OCI-LY1 (cell line): ENCODE measurements at regions not wholly inside any gene's neighbourhood (a gene's known extent, or its start where the extent isn't known, plus 50 kb on each side); places are given as distances from the start of the nearest gene placed in this dataset.
"Not testable (repeated sequence)": the region's sequence is repeated elsewhere in the genome, so short reads cannot be mapped to it uniquely, and the experiment has no call there.

ENCODE experiments used
- H2AFZ ChIP-seq: fragments of 200-600 bp; sonication (generic), shearing (Covaris generic); 2 replicates; pipeline ENCODE4 v1.6.0; 2014; ENCODE audit warnings: antibody characterized with exemption, mild to moderate bottlenecking, low read length
- H3F3A ChIP-seq: fragments of 200-600 bp; sonication (generic), shearing (Covaris generic); 2 replicates; pipeline ENCODE4 v1.6.0; 2014; ENCODE audit warnings: mild to moderate bottlenecking, antibody characterized with exemption, low read length, moderate library complexity; ENCODE audit not compliant: insufficient read depth
- H3K27ac ChIP-seq: fragments of 200-600 bp; sonication (generic); 2 replicates; pipeline ENCODE4 v1.5.1; 2014; ENCODE audit warnings: low read length, mixed run types, mild to moderate bottlenecking, low read depth; ENCODE audit not compliant: poor library complexity, severe bottlenecking
- H3K27me3 ChIP-seq: fragments of 200-600 bp; sonication (generic); 2 replicates; pipeline ENCODE4 v1.6.0; 2014; ENCODE audit warnings: antibody characterized with exemption, mild to moderate bottlenecking, low read length, moderate library complexity; ENCODE audit not compliant: insufficient read depth
- H3K36me3 ChIP-seq: fragments of 200-600 bp; sonication (generic); 2 replicates; pipeline ENCODE4 v1.6.1; 2014; ENCODE audit warnings: mild to moderate bottlenecking, antibody characterized with exemption, low read length, moderate library complexity, mixed read lengths; ENCODE audit not compliant: insufficient read depth
- H3K4me1 ChIP-seq: fragments of 200-600 bp; sonication (generic); 2 replicates; pipeline ENCODE4 v1.5.1; 2014; ENCODE audit warnings: mild to moderate bottlenecking, low read length, moderate library complexity; ENCODE audit not compliant: insufficient read depth, severe bottlenecking
- H3K4me2 ChIP-seq: fragments of 200-600 bp; sonication (generic), shearing (Covaris generic); 2 replicates; pipeline ENCODE4 v1.6.1; 2014; ENCODE audit warnings: low read length
- H3K4me3 ChIP-seq: fragments of 200-600 bp; sonication (generic); 2 replicates; pipeline ENCODE4 v1.5.1; 2014; ENCODE audit warnings: low read length, low read depth, mild to moderate bottlenecking, mixed read lengths; ENCODE audit not compliant: poor library complexity, severe bottlenecking
- H3K79me2 ChIP-seq: fragments of 200-600 bp; shearing (Covaris generic); 2 replicates; pipeline ENCODE4 v1.6.1; 2016; ENCODE audit warnings: mixed run types, low read length, mixed read lengths; ENCODE audit not compliant: insufficient read depth
- H3K9ac ChIP-seq: fragments of 200-600 bp; sonication (generic), shearing (Covaris generic); 2 replicates; pipeline ENCODE4 v1.6.1; 2014; ENCODE audit warnings: mild to moderate bottlenecking, low read length, mixed read lengths
- H3K9me2 ChIP-seq: fragments of 200-600 bp; sonication (generic), shearing (Covaris generic); 2 replicates; pipeline ENCODE4 v1.6.1; 2014; ENCODE audit warnings: low read depth, mild to moderate bottlenecking, low read length, mixed read lengths
- H3K9me3 ChIP-seq: fragments of 200-600 bp; shearing (Covaris generic); 2 replicates; pipeline ENCODE4 v1.6.1; 2014; ENCODE audit warnings: low read length, mixed read lengths
- H4K20me1 ChIP-seq: fragments of 200-600 bp; sonication (generic), shearing (Covaris generic); 2 replicates; pipeline ENCODE4 v1.6.0; 2016; ENCODE audit warnings: mild to moderate bottlenecking, low read length; ENCODE audit not compliant: insufficient read depth
- EZH2 ChIP-seq: fragments of 200-600 bp; sonication (generic), shearing (Covaris generic); IDR thresholded peaks from 2 replicates; pipeline ENCODE4 v1.8.0; 2017; ENCODE audit warnings: borderline replicate concordance, mixed run types, mild to moderate bottlenecking, antibody characterized with exemption, low read length, moderate library complexity, mixed read lengths
- TF ChIP-seq, protein P1 (sequence below): fragments of 200-600 bp; sonication (generic), shearing (Covaris generic); IDR thresholded peaks from 2 replicates; pipeline ENCODE4 v1.5.1; 2017; ENCODE audit warnings: mild to moderate bottlenecking, antibody characterized with exemption, low read length, moderate library complexity, mixed read lengths

DNA sequence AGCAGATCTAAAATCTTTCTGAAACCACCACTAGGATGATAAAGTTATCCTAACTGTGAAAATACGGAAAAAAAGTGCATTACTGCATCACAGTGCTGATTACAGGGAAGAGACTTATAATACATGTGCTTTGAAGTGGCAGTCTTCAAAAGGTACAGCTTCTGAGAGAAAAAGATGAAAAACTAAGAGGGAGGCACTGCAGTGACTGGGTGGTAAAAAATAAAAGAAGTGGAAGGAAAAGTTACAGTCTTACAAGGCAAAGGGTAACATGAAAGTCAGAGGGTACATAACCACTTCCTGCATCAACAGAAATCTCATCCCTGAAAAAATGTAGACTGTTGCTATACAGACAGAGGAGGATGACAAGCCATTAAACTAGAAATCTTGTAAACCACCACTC, 465.3 kb downstream of the ACTR3B start:
- Histone ChIP-seq H3F3A (no peaks in the 10 kb centered on the region), H4K20me1 (no peaks in the 10 kb centered on the region), H3K9ac (no peak overlapping the region), H3K9me2 (no peaks in the 10 kb centered on the region), H3K79me2 (no peaks in the 10 kb centered on the region), H3K27me3 (no peaks in the 10 kb centered on the region), H3K4me3 (no peak overlapping the region), H3K27ac (no peak overlapping the region), H2AFZ (no peak overlapping the region), H3K9me3 (peaks cover 3% of the 10 kb centered on the region; the same call in 1 of the 2 replicates), H3K4me2 (no peak overlapping the region), H3K36me3 (no peaks in the 10 kb centered on the region), H3K4me1 (no peaks in the 10 kb centered on the region)
- TF ChIP-seq, protein P1, sequence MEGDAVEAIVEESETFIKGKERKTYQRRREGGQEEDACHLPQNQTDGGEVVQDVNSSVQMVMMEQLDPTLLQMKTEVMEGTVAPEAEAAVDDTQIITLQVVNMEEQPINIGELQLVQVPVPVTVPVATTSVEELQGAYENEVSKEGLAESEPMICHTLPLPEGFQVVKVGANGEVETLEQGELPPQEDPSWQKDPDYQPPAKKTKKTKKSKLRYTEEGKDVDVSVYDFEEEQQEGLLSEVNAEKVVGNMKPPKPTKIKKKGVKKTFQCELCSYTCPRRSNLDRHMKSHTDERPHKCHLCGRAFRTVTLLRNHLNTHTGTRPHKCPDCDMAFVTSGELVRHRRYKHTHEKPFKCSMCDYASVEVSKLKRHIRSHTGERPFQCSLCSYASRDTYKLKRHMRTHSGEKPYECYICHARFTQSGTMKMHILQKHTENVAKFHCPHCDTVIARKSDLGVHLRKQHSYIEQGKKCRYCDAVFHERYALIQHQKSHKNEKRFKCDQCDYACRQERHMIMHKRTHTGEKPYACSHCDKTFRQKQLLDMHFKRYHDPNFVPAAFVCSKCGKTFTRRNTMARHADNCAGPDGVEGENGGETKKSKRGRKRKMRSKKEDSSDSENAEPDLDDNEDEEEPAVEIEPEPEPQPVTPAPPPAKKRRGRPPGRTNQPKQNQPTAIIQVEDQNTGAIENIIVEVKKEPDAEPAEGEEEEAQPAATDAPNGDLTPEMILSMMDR: no peak
- no peak for TF ChIP-seq EZH2

DNA sequence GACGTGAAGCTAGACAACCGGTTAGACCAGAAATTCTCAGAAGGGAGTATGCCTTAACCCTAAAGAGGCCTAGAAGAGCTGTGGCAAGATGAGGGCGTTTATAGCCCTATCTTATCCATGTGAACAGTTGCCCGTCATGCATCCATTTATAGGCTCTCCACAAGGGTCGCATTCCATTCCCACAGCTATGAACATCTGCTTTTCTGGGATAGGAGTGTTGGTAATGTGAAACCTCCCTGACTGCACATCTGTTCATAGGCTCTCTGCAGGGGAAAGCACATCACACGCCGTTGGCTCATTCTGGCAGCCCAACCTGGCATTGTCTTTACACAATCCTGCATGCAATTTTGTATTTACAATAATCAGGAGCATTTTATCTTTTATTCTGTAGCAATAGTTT, 485.6 kb downstream of the ACTR3B start:
- H3K4me3 ChIP-seq, H2AFZ ChIP-seq, H4K20me1 ChIP-seq, H3K27ac ChIP-seq, H3F3A ChIP-seq, H3K9me2 ChIP-seq, H3K9ac ChIP-seq, H3K27me3 ChIP-seq, H3K79me2 ChIP-seq, H3K36me3 ChIP-seq, H3K4me2 ChIP-seq, H3K4me1 ChIP-seq, H3K9me3 ChIP-seq: not testable (repeated sequence)

DNA sequence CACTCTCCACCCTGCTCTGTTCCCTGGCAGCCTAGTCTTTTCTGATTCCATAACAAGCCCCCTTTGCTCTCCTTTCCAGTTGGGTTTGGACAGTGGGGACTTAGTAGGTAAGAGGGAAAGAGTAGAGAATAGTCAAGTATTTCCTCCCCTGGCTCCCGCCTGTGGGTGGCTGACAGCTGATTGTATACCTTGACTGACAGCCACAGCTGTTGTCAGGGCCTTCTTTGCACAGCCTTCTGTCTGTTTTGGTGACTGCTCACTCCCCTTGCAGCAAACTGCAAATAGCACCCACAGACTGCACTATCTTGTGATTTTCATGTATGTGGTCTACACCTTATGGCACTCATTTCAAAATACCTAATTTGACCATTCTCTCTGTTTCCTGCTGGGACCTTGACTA, 486.3 kb downstream of the ACTR3B start:
- no peaks in the 10 kb centered on the region for H3K9me2 ChIP-seq

DNA sequence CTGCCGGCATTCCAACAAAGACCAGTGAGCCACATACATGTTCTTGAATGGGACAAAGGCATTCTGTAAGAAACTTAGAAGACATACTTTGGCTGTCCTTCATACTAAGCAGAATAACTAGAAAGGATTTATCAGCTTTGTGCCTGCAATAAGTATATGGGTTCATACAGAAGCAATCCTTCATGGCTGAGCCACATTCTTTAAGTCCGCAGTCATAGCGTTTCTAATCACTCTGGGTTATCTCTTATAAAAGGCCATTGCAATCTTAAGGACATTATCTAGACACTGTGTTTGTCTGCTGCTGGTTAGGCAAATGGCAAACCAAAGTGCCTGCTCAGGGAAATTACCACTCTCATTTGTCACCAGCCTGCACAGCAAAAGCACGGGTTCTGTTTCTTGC, 488.4 kb downstream of the ACTR3B start:
- H3K79me2 ChIP-seq: no peaks in the 10 kb centered on the region
- no peaks in the 10 kb centered on the region for H3F3A ChIP-seq
- no peak overlapping the region for H3K4me2 ChIP-seq
- H3K27ac ChIP-seq: no peak overlapping the region
- H3K36me3 ChIP-seq: no peaks in the 10 kb centered on the region
- no peak overlapping the region for H3K9ac ChIP-seq
- H2AFZ ChIP-seq: no peak overlapping the region
- no peaks in the 10 kb centered on the region for H3K9me2 ChIP-seq
- no peaks in the 10 kb centered on the region for H3K4me1 ChIP-seq
- H4K20me1 ChIP-seq: no peaks in the 10 kb centered on the region
- H3K4me3 ChIP-seq: no peak overlapping the region
- H3K27me3 ChIP-seq: no peaks in the 10 kb centered on the region
- H3K9me3 ChIP-seq: no peaks in the 10 kb centered on the region
- TF ChIP-seq EZH2: no peak
- TF ChIP-seq, protein P1: no peak

More for the DNA sequence above, 486.3 kb downstream of the ACTR3B start:
- Histone ChIP-seq H3F3A (no peaks in the 10 kb centered on the region), H3K9ac (no peak overlapping the region), H3K4me1 (no peaks in the 10 kb centered on the region), H4K20me1 (no peaks in the 10 kb centered on the region), H3K27ac (no peak overlapping the region), H2AFZ (no peak overlapping the region), H3K79me2 (no peaks in the 10 kb centered on the region), H3K36me3 (no peaks in the 10 kb centered on the region), H3K4me3 (no peak overlapping the region), H3K4me2 (no peak overlapping the region), H3K27me3 (no peaks in the 10 kb centered on the region), H3K9me3 (no peaks in the 10 kb centered on the region)
- TF ChIP-seq, protein P1: no peak
- no peak for TF ChIP-seq EZH2
